H1 (cell line): ENCODE measurements at regions not wholly inside any gene's neighbourhood (a gene's known extent, or its start where the extent isn't known, plus 50 kb on each side); places are given as distances from the start of the nearest gene placed in this dataset.

ENCODE experiments used
- CTCF ChIA-PET: fragments of 300-600 bp; sonication (Branson Sonifier 250); formaldehyde crosslinking; loops from one replicate; lab custom pipeline; 2021; ENCODE audit not compliant: partially characterized antibody; lab: Charles Lee
- POLR2A ChIA-PET: fragments of 300-600 bp; sonication (Branson Sonifier 250); formaldehyde crosslinking; loops from one replicate; lab custom pipeline; 2021; ENCODE audit warnings: inconsistent platforms; ENCODE audit not compliant: partially characterized antibody; lab: Charles Lee
- DNase-seq, 2 experiments: peaks; one replicate each; pipeline versions ENCODE4 v3.0.0 to v3.0.0-alpha.2; 2010 to 2022; ENCODE audit warnings: low spot score in 2 of 2, low read depth in 1 of 2, mixed read lengths in 1 of 2
- FAIRE-seq: peaks from 2 replicates; lab custom pipeline; 2011; peaks lifted over from hg19 to GRCh38; lab: Jason Lieb, UNC
- H2AFZ ChIP-seq: 2 replicates; pipeline ENCODE4 v1.8.1; 2012; ENCODE audit warnings: low read length, inconsistent platforms
- H2AK5ac ChIP-seq: 2 replicates; pipeline ENCODE4 v1.6.1; 2013; ENCODE audit warnings: low read depth, low read length
- H2BK120ac ChIP-seq: replicated peaks from 2 replicates; pipeline ENCODE3; 2013; ENCODE audit warnings: low read depth, low read length, inconsistent platforms
- H2BK12ac ChIP-seq: 2 replicates; pipeline ENCODE4 v1.6.1; 2013; ENCODE audit warnings: low read depth, low read length
- H2BK15ac ChIP-seq: 2 replicates; pipeline ENCODE4 v1.6.1; 2013; ENCODE audit warnings: low read length
- H2BK20ac ChIP-seq: 2 replicates; pipeline ENCODE4 v1.6.1; 2013; ENCODE audit warnings: low read length
- H2BK5ac ChIP-seq: 2 replicates; pipeline ENCODE4 v1.6.1; 2013; ENCODE audit warnings: low read depth, low read length
- H3K14ac ChIP-seq: 2 replicates; pipeline ENCODE4 v1.6.1; 2013; ENCODE audit warnings: inconsistent platforms; ENCODE audit not compliant: insufficient read length
- H3K18ac ChIP-seq: 2 replicates; pipeline ENCODE4 v1.6.1; 2013; ENCODE audit warnings: low read length; ENCODE audit errors: extremely low read depth
- H3K23ac ChIP-seq: 2 replicates; pipeline ENCODE4 v1.6.1; 2013; ENCODE audit warnings: inconsistent platforms; ENCODE audit not compliant: insufficient read length
- H3K23me2 ChIP-seq: 2 replicates; pipeline ENCODE4 v1.6.1; 2013; ENCODE audit warnings: low read depth, low read length
- H3K27ac ChIP-seq: 2 replicates; pipeline ENCODE4 v1.6.1; 2011; ENCODE audit warnings: low read depth, low read length, inconsistent platforms
- H3K27me3 ChIP-seq, 4 experiments: replicated peaks in 1 of 4; 1 replicate in 1 of 4; 2 replicates in 3 of 4; pipeline versions ENCODE4 v1.6.1 to v1.8.1; 2011 to 2013; ENCODE audit warnings: low read length in 3 of 4, mild to moderate bottlenecking in 3 of 4, inconsistent platforms in 2 of 4, mixed read lengths in 2 of 4, moderate library complexity in 1 of 4; ENCODE audit not compliant: control insufficient read depth in 3 of 4, insufficient read depth in 3 of 4; ENCODE audit errors: extremely low read depth in 1 of 4
- H3K36me3 ChIP-seq, 4 experiments: 2 replicates each; pipeline versions ENCODE4 v1.6.1 to v1.8.1; 2011 to 2013; ENCODE audit warnings: mild to moderate bottlenecking in 4 of 4, low read length in 3 of 4, moderate library complexity in 2 of 4, control low read depth in 1 of 4, inconsistent platforms in 1 of 4; ENCODE audit not compliant: insufficient read depth in 4 of 4, control insufficient read depth in 2 of 4
- H3K4ac ChIP-seq: replicated peaks from 2 replicates; pipeline ENCODE3; 2013; ENCODE audit warnings: low read length, low read depth, mixed read lengths, inconsistent platforms; ENCODE audit not compliant: insufficient read length
- H3K4me1 ChIP-seq, 4 experiments: replicated peaks in 1 of 4; 1 replicate in 1 of 4; 2 replicates in 3 of 4; pipeline versions ENCODE4 v1.6.1 to v1.8.1; 2011 to 2013; ENCODE audit warnings: low read length in 3 of 4, inconsistent platforms in 2 of 4, mixed read lengths in 1 of 4; ENCODE audit not compliant: insufficient read depth in 4 of 4, control insufficient read depth in 3 of 4
- H3K4me2 ChIP-seq, 2 experiments: 2 replicates each; pipeline versions ENCODE4 v1.6.1 to v1.8.1; 2011 to 2013; ENCODE audit warnings: low read depth in 2 of 2, low read length in 2 of 2, control low read depth in 1 of 2, inconsistent platforms in 1 of 2, mild to moderate bottlenecking in 1 of 2; ENCODE audit not compliant: insufficient read depth in 1 of 2
- H3K4me3 ChIP-seq, 4 experiments: fragments of 200-600, 300-600 bp in 1 of 4; sonication (generic), shearing (Covaris generic), sonication (Bioruptor Twin) in 1 of 4; 2 replicates each; pipeline versions ENCODE4 v1.5.1 to v1.8.1; 2011 to 2016; ENCODE audit warnings: low read length in 4 of 4, low read depth in 3 of 4, control low read depth in 2 of 4, inconsistent platforms in 2 of 4, mild to moderate bottlenecking in 2 of 4, mixed read lengths in 1 of 4, moderate library complexity in 1 of 4; ENCODE audit not compliant: insufficient read depth in 2 of 4; ENCODE audit errors: extremely low read depth in 1 of 4
- H3K56ac ChIP-seq: replicated peaks from 2 replicates; pipeline ENCODE3; 2013; ENCODE audit warnings: low read depth, mild to moderate bottlenecking, mixed read lengths, low read length, inconsistent platforms; ENCODE audit not compliant: insufficient read length
- H3K79me1 ChIP-seq: 2 replicates; pipeline ENCODE4 v1.6.1; 2013; ENCODE audit warnings: low read depth, low read length, control low read depth
- H3K79me2 ChIP-seq, 2 experiments: 2 replicates each; pipeline versions ENCODE4 v1.6.1 to v1.8.1; 2012 to 2013; ENCODE audit warnings: low read length in 2 of 2, mild to moderate bottlenecking in 2 of 2, inconsistent platforms in 1 of 2; ENCODE audit not compliant: insufficient read depth in 2 of 2, control insufficient read depth in 1 of 2
- H3K9ac ChIP-seq, 4 experiments: replicated peaks in 1 of 4; 1 replicate in 1 of 4; 2 replicates in 3 of 4; pipeline versions ENCODE4 v1.6.1 to v1.8.1; 2011 to 2013; ENCODE audit warnings: low read depth in 3 of 4, low read length in 3 of 4, control low read depth in 2 of 4, mild to moderate bottlenecking in 2 of 4, moderate library complexity in 2 of 4, inconsistent platforms in 1 of 4; ENCODE audit errors: extremely low read depth in 1 of 4
- H3K9me3 ChIP-seq, 2 experiments: 2 replicates each; pipeline versions ENCODE4 v1.6.1 to v1.8.1; 2012 to 2013; ENCODE audit warnings: mild to moderate bottlenecking in 2 of 2, moderate library complexity in 2 of 2, control low read depth in 1 of 2, inconsistent platforms in 1 of 2, low read depth in 1 of 2, low read length in 1 of 2, mixed read lengths in 1 of 2; ENCODE audit not compliant: insufficient read depth in 2 of 2
- H4K20me1 ChIP-seq, 2 experiments: replicated peaks in 1 of 2; 2 replicates each; pipeline versions ENCODE3 to v1.8.1; 2011 to 2013; ENCODE audit warnings: inconsistent platforms in 2 of 2, low read length in 2 of 2, mild to moderate bottlenecking in 1 of 2; ENCODE audit not compliant: insufficient read depth in 2 of 2, control insufficient read depth in 1 of 2
- H4K5ac ChIP-seq: 2 replicates; pipeline ENCODE4 v1.6.1; 2013; ENCODE audit warnings: low read length, low read depth, mixed read lengths, inconsistent platforms; ENCODE audit not compliant: insufficient read length
- H4K8ac ChIP-seq: 2 replicates; pipeline ENCODE4 v1.8.0; 2013; ENCODE audit warnings: mild to moderate bottlenecking, moderate library complexity, low read length, inconsistent platforms; ENCODE audit not compliant: insufficient read depth; ENCODE audit errors: extremely low read depth
- H4K91ac ChIP-seq: replicated peaks from 2 replicates; pipeline ENCODE3; 2013; ENCODE audit warnings: low read length, mixed read lengths, inconsistent platforms; ENCODE audit not compliant: insufficient read length
- BACH1 ChIP-seq: IDR thresholded peaks from 2 replicates; pipeline ENCODE4 v1.6.1; 2012; ENCODE audit warnings: low read length, improper control_type of control experiment
- CTCF ChIP-seq, 3 experiments: IDR thresholded peaks; 1 replicate in 2 of 3; 2 replicates in 1 of 3; pipeline versions ENCODE4 v1.5.1 to v1.6.1; 2011; ENCODE audit warnings: low read length in 3 of 3, mild to moderate bottlenecking in 3 of 3, inconsistent platforms in 2 of 3, low read depth in 1 of 3, moderate library complexity in 1 of 3; ENCODE audit not compliant: insufficient read depth in 1 of 3; ENCODE audit errors: control extremely low read depth in 1 of 3
- HDAC2 ChIP-seq, 2 experiments: fragments of 300-600 bp in 1 of 2; sonication (generic) in 1 of 2; IDR thresholded peaks; 2 replicates each; pipeline ENCODE4 v1.6.1; 2011 to 2012; ENCODE audit warnings: low read depth in 2 of 2, low read length in 2 of 2, mild to moderate bottlenecking in 2 of 2, moderate library complexity in 2 of 2, borderline replicate concordance in 1 of 2, inconsistent platforms in 1 of 2
- KDM5A ChIP-seq: fragments of 200-600 bp; IDR thresholded peaks from 2 replicates; pipeline ENCODE4 v1.7.1; 2012; ENCODE audit warnings: mild to moderate bottlenecking, low read length, inconsistent platforms, mixed read lengths
- SP2 ChIP-seq: IDR thresholded peaks from 2 replicates; pipeline ENCODE4 v1.6.1; 2012; ENCODE audit warnings: mild to moderate bottlenecking, low read length, inconsistent platforms
- WGBS, 2 experiments: shearing (Covaris generic) in 1 of 2; methylation state at CpG; one replicate each; pipeline versions ENCODE4 v1.1.6 to v1.1.7; 2013 to 2015; ENCODE audit warnings: low lambda C conversion rate in 2 of 2, mixed read lengths in 2 of 2, inconsistent platforms in 1 of 2, low coverage in 1 of 2, missing lambda C conversion rate in 1 of 2; ENCODE audit not compliant: insufficient replicate concordance in 2 of 2, insufficient coverage in 1 of 2, insufficient read length in 1 of 2; ENCODE audit errors: extremely low coverage in 1 of 2, missing lambda C conversion rate in 1 of 2; 5-methylcytosine and 5-hydroxymethylcytosine counted together

- POLR2A ChIA-PET = no interaction called here
- H4K20me1 ChIP-seq = no peaks in the 10 kb centered on the region
Observed at GRCh38 chr5:54778783-54779182, 206.6 kb downstream of the ESM1 start.

More at GRCh38 chr5:54778783-54779182, 206.6 kb downstream of the ESM1 start:
- Histone ChIP-seq H3K4me2 (no peak overlapping the region), H3K9me3 (no peaks in the 10 kb centered on the region), H2BK15ac (no peak overlapping the region), H3K4me1 (no peaks in the 10 kb centered on the region), H3K23ac (no peak overlapping the region), H2BK20ac (no peak overlapping the region), H3K36me3 (no peaks in the 10 kb centered on the region), H3K56ac (no peak overlapping the region), H3K27me3 (no peaks in the 10 kb centered on the region), H2AK5ac (no peak overlapping the region), H3K23me2 (no peaks in the 10 kb centered on the region), H3K4ac (no peak overlapping the region), H4K5ac (no peak overlapping the region), H3K79me2 (no peaks in the 10 kb centered on the region), H2BK5ac (no peak overlapping the region), H3K27ac (no peak overlapping the region), H3K79me1 (no peaks in the 10 kb centered on the region), H4K91ac (no peak overlapping the region), H2BK12ac (no peak overlapping the region), H2AFZ (no peak overlapping the region), H3K14ac (no peak overlapping the region), H3K4me3 (no peak overlapping the region), H2BK120ac (no peak overlapping the region), H4K8ac (no peak overlapping the region), H3K9ac (no peak overlapping the region), H3K18ac (no peak overlapping the region)
- no peak for TF ChIP-seq HDAC2 (IDR thresholded peaks at IDR 0.05; ENCODE audit: borderline replicate concordance in 1 of 2, low read depth in 2 of 2, low read length in 2 of 2)
- no peak for TF ChIP-seq KDM5A
- no peak for TF ChIP-seq CTCF (IDR thresholded peaks at IDR 0.05; ENCODE audit: control extremely low read depth in 1 of 3, insufficient read depth in 1 of 3, low read depth in 1 of 3, low read length in 3 of 3)
- TF ChIP-seq SP2 = no peak
- TF ChIP-seq BACH1 = no peak
- FAIRE-seq = no peak
- CTCF ChIA-PET = interaction anchor here (1.0 kb wide), 1 partner anchor 16 kb away, joined by 3 read pairs; no protein-coding TSS in a partner anchor
- 90% methylated on average over 2 of the region's 2 CpGs; no CpG with 5 or more reads in 1 of the 2 experiments for WGBS, 2 experiments
- no peak for DNase-seq
